ENCODE measurements at regions not wholly inside any gene's neighbourhood (a gene's known extent, or its start where the extent isn't known, plus 50 kb on each side); places are given as distances from the start of the nearest gene placed in this dataset.

DNA sequence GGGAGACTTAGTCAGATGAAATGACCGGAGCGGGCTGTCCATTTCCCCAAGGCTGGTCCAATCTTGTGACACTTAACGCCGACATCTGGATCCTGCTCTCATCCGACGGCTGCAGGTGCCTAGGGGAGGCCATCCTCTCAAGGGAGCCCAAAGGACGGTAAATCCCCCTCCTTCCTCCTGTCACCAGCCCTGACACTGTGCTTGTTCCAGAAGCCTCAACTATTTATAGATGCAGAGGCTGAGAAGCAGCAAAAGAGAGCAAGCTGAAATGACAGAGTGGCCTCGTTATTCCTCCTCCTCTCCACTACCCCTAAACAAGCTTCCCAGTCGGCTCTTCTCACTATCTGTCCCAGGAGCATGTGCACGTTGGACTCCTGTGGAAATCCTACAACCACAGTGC is 533.7 kb downstream of the LIG4 start:
- no peak overlapping the region for H3K9ac ChIP-seq (ENCODE audit: low read depth, low read length, poor library complexity, severe bottlenecking)
- no peak overlapping the region for H3K4me3 ChIP-seq (ENCODE audit: low read length, poor library complexity, severe bottlenecking)
- no peaks in the 10 kb centered on the region for H3K9me3 ChIP-seq (ENCODE audit: insufficient read depth, low read depth, low read length)
- no peaks in the 10 kb centered on the region for H3K4me1 ChIP-seq (ENCODE audit: insufficient read depth, low read length, poor library complexity, severe bottlenecking)
- H3K27me3 ChIP-seq (ENCODE audit: insufficient read depth, low read length, poor library complexity, severe bottlenecking) = no peaks in the 10 kb centered on the region
- no peaks in the 10 kb centered on the region for H3K36me3 ChIP-seq (ENCODE audit: insufficient read depth, low read length)
- H3F3A ChIP-seq (ENCODE audit: low read depth) = no peaks in the 10 kb centered on the region
- TF ChIP-seq CTCF (conservative IDR thresholded peaks at IDR 0.05; ENCODE audit: low read length) = no peak
- TF ChIP-seq EZH2phosphoT487 (IDR thresholded peaks at IDR 0.05; ENCODE audit: borderline replicate concordance) = no peak
- no peaks in the 10 kb centered on the region for H3K79me2 ChIP-seq (ENCODE audit: insufficient read depth, low read length)
- no peaks in the 10 kb centered on the region for H4K20me1 ChIP-seq (ENCODE audit: insufficient read depth, low read length, poor library complexity, severe bottlenecking)
- H3K4me2 ChIP-seq (ENCODE audit: low read depth, low read length, poor library complexity, severe bottlenecking) = no peak overlapping the region
- H3K9me2 ChIP-seq (replicated peaks; ENCODE audit: low read depth, low read length) = no peaks in the 10 kb centered on the region
- no peak overlapping the region for H2AFZ ChIP-seq (ENCODE audit: low read length)

DNA sequence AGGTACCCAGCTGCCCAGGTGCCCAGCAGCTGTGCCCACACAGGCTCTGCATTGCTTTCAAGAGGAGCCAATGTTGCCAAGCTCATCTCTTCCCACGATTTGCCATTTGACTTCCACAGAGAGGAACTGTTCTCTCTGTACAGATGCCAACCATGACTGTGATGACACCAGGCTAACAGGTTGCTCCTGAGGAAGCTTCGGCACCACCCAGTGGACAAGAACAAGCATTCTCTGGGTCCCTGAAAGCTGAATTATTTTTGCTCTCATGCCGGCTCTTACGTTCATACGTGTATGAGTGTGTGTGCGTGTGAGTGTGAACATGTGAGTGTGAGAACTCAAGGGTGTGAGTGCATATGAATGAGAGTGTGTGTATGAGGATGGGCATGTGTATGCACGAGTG is 535.2 kb downstream of the LIG4 start:
- no peaks in the 10 kb centered on the region for H3K36me3 ChIP-seq (ENCODE audit: insufficient read depth, low read length)
- no peak overlapping the region for H3K4me2 ChIP-seq (ENCODE audit: low read depth, low read length, poor library complexity, severe bottlenecking)
- no peaks in the 10 kb centered on the region for H4K20me1 ChIP-seq (ENCODE audit: insufficient read depth, low read length, poor library complexity, severe bottlenecking)
- H3K9me3 ChIP-seq (ENCODE audit: insufficient read depth, low read depth, low read length) = no peaks in the 10 kb centered on the region
- no peak overlapping the region for H2AFZ ChIP-seq (ENCODE audit: low read length)
- H3K9ac ChIP-seq (ENCODE audit: low read depth, low read length, poor library complexity, severe bottlenecking) = no peak overlapping the region
- no peaks in the 10 kb centered on the region for H3F3A ChIP-seq (ENCODE audit: low read depth)
- H3K4me1 ChIP-seq (ENCODE audit: insufficient read depth, low read length, poor library complexity, severe bottlenecking) = no peaks in the 10 kb centered on the region
- no peak for TF ChIP-seq EZH2phosphoT487 (IDR thresholded peaks at IDR 0.05; ENCODE audit: borderline replicate concordance)
- no peak for TF ChIP-seq CTCF (conservative IDR thresholded peaks at IDR 0.05; ENCODE audit: low read length)
- no peaks in the 10 kb centered on the region for H3K9me2 ChIP-seq (replicated peaks; ENCODE audit: low read depth, low read length)
- H3K4me3 ChIP-seq (ENCODE audit: low read length, poor library complexity, severe bottlenecking) = no peak overlapping the region
- H3K79me2 ChIP-seq (ENCODE audit: insufficient read depth, low read length) = no peaks in the 10 kb centered on the region
- no peaks in the 10 kb centered on the region for H3K27me3 ChIP-seq (ENCODE audit: insufficient read depth, low read length, poor library complexity, severe bottlenecking)

DNA sequence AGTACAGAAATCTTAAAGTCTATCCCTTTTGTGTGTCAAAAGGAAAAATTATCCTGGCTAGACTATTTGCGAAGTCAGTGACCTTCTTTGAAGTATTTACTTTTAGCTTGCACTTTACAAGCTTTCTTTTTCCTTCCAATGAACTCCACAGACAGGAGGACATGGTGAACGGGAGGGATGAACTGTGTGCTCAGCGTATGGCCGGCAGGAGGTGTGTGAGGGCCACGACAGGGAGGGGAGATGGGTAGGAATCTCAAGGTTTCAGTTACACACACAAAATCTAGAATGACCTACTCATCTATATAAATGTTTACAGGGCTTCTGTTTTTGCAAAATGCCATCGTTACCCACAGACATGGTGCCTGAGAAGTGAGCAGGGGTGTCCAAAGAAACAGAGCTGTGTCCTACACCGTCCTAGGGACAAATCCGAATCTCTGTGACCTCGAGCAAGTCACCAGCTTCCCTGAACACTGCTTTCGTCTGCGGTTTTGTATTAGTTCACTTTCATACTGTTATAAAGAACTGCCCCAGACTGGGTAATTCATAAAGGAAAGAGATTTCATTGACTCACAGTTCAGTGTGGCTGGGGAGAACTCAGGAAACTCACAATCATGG is 537.2 kb downstream of the LIG4 start:
- no peaks in the 10 kb centered on the region for H3F3A ChIP-seq (ENCODE audit: low read depth)
- H3K9ac ChIP-seq (ENCODE audit: low read depth, low read length, poor library complexity, severe bottlenecking) = no peak overlapping the region
- no peaks in the 10 kb centered on the region for H3K9me3 ChIP-seq (ENCODE audit: insufficient read depth, low read depth, low read length)
- H3K36me3 ChIP-seq (ENCODE audit: insufficient read depth, low read length) = no peaks in the 10 kb centered on the region
- H3K79me2 ChIP-seq (ENCODE audit: insufficient read depth, low read length) = no peaks in the 10 kb centered on the region
- H3K9me2 ChIP-seq (replicated peaks; ENCODE audit: low read depth, low read length) = no peaks in the 10 kb centered on the region
- H3K27me3 ChIP-seq (ENCODE audit: insufficient read depth, low read length, poor library complexity, severe bottlenecking) = no peaks in the 10 kb centered on the region
- TF ChIP-seq CTCF (conservative IDR thresholded peaks at IDR 0.05; ENCODE audit: low read length) = no peak
- TF ChIP-seq EZH2phosphoT487 (IDR thresholded peaks at IDR 0.05; ENCODE audit: borderline replicate concordance) = no peak
- H3K4me1 ChIP-seq (ENCODE audit: insufficient read depth, low read length, poor library complexity, severe bottlenecking) = no peaks in the 10 kb centered on the region
- no peak overlapping the region for H2AFZ ChIP-seq (ENCODE audit: low read length)
- H3K4me2 ChIP-seq (ENCODE audit: low read depth, low read length, poor library complexity, severe bottlenecking) = no peak overlapping the region
- H3K4me3 ChIP-seq (ENCODE audit: low read length, poor library complexity, severe bottlenecking) = no peak overlapping the region
- no peaks in the 10 kb centered on the region for H4K20me1 ChIP-seq (ENCODE audit: insufficient read depth, low read length, poor library complexity, severe bottlenecking)
